SK-N-SH (cell line): ENCODE measurements at regions not wholly inside any gene's neighbourhood (a gene's known extent, or its start where the extent isn't known, plus 50 kb on each side); places are given as distances from the start of the nearest gene placed in this dataset.

Experiments
- CTCF ChIA-PET: fragments of 300-600, 350-600 bp; formaldehyde crosslinking; extraction: SDS; loops from one replicate; lab custom pipeline; 2021; lab: Yijun Ruan, JAX
- POLR2A ChIA-PET: fragments of 350-600 bp; sonication (Branson Sonifier 250); formaldehyde crosslinking; extraction: SDS; loops from one replicate; lab custom pipeline; 2020; ENCODE audit warnings: antibody characterized with exemption, inconsistent platforms; lab: Yijun Ruan, JAX
- DNase-seq: peaks from one replicate; pipeline ENCODE4 v3.0.0; 2012
- H2AFZ ChIP-seq: fragments of 200-600 bp; sonication (generic); 2 replicates; pipeline ENCODE4 v1.8.1; 2016; ENCODE audit warnings: antibody characterized with exemption, mild to moderate bottlenecking, low read depth
- H3F3A ChIP-seq: fragments of 200-600 bp; sonication (generic); replicated peaks from 2 replicates; pipeline ENCODE3; 2016; ENCODE audit warnings: antibody characterized with exemption, mild to moderate bottlenecking; ENCODE audit not compliant: insufficient read depth
- H3K27ac ChIP-seq, 2 experiments: fragments of 200-500 bp in 1 of 2; fragments of 200-600 bp in 1 of 2; sonication (Bioruptor generic) in 1 of 2; sonication (generic), shearing (Covaris generic) in 1 of 2; 2 replicates each; pipeline versions ENCODE4 v1.5.1 to v1.6.1; 2014 to 2016; ENCODE audit warnings: low read depth in 2 of 2, inconsistent platforms in 1 of 2, low read length in 1 of 2, mild to moderate bottlenecking in 1 of 2, mixed read lengths in 1 of 2
- H3K27me3 ChIP-seq: fragments of 200-600 bp; sonication (generic), shearing (Covaris generic); 2 replicates; pipeline ENCODE4 v1.6.1; 2016; ENCODE audit warnings: mixed run types; ENCODE audit not compliant: insufficient read depth
- H3K36me3 ChIP-seq, 2 experiments: fragments of 200-500 bp in 1 of 2; fragments of 200-600 bp in 1 of 2; sonication (Bioruptor generic) in 1 of 2; sonication (generic) in 1 of 2; replicated peaks in 1 of 2; 2 replicates each; pipeline versions ENCODE3 to v1.5.1; 2014 to 2016; ENCODE audit warnings: low read length in 1 of 2, mild to moderate bottlenecking in 1 of 2; ENCODE audit not compliant: insufficient read depth in 2 of 2, control insufficient read depth in 1 of 2
- H3K4me1 ChIP-seq, 2 experiments: fragments of 200-500 bp in 1 of 2; fragments of 200-600 bp in 1 of 2; sonication (Bioruptor generic) in 1 of 2; sonication (generic), shearing (Covaris generic) in 1 of 2; 2 replicates each; pipeline versions ENCODE4 v1.5.1 to v1.6.1; 2014 to 2016; ENCODE audit warnings: low read depth in 1 of 2, low read length in 1 of 2, mixed run types in 1 of 2; ENCODE audit not compliant: insufficient read depth in 2 of 2, control insufficient read depth in 1 of 2
- H3K4me2 ChIP-seq: fragments of 200-600 bp; sonication (generic), shearing (Covaris generic); 2 replicates; pipeline ENCODE4 v1.6.1; 2017; ENCODE audit warnings: mixed run types
- H3K4me3 ChIP-seq, 2 experiments: fragments of 200-500 bp in 1 of 2; fragments of 200-600 bp in 1 of 2; sonication (Bioruptor generic) in 1 of 2; sonication (generic), shearing (Covaris generic) in 1 of 2; 2 replicates each; pipeline versions ENCODE4 v1.5.1 to v1.8.1; 2014 to 2016; ENCODE audit warnings: low read depth in 2 of 2, inconsistent platforms in 1 of 2, low read length in 1 of 2, mild to moderate bottlenecking in 1 of 2, mixed read lengths in 1 of 2, moderate library complexity in 1 of 2
- H3K79me2 ChIP-seq: fragments of 200-600 bp; sonication (generic); 2 replicates; pipeline ENCODE4 v1.8.1; 2017; ENCODE audit warnings: mild to moderate bottlenecking; ENCODE audit not compliant: insufficient read depth
- H3K9ac ChIP-seq: fragments of 200-600 bp; sonication (generic); 2 replicates; pipeline ENCODE4 v1.6.1; 2017; ENCODE audit warnings: mixed run types
- H3K9me2 ChIP-seq: fragments of 200-600 bp; sonication (generic); 2 replicates; pipeline ENCODE4 v1.6.1; 2017; ENCODE audit warnings: mixed run types
- H3K9me3 ChIP-seq: fragments of 200-600 bp; sonication (generic); 2 replicates; pipeline ENCODE4 v1.6.1; 2017; ENCODE audit warnings: mixed run types, mild to moderate bottlenecking, moderate library complexity
- H4K20me1 ChIP-seq: fragments of 200-600 bp; sonication (generic); 2 replicates; pipeline ENCODE4 v1.6.1; 2017; ENCODE audit warnings: mild to moderate bottlenecking, mixed run types; ENCODE audit not compliant: insufficient read depth
- FOSL2 ChIP-seq: IDR thresholded peaks from 2 replicates; pipeline ENCODE4 v1.4.0; 2012; ENCODE audit warnings: low read depth, mild to moderate bottlenecking, moderate library complexity, borderline replicate concordance
- IRF3 ChIP-seq: fragments of 150-350 bp; IDR thresholded peaks from 2 replicates; pipeline ENCODE4 v1.6.1; 2016; ENCODE audit warnings: mild to moderate bottlenecking, low read depth, low read length
- JUND ChIP-seq: IDR thresholded peaks from 2 replicates; pipeline ENCODE4 v1.4.0; 2012
- NFIC ChIP-seq: IDR thresholded peaks from 2 replicates; pipeline ENCODE4 v1.4.0; 2012; ENCODE audit warnings: borderline replicate concordance
- PBX3 ChIP-seq: IDR thresholded peaks from 2 replicates; pipeline ENCODE4; 2012
- POLR2AphosphoS5 ChIP-seq: IDR thresholded peaks from 2 replicates; pipeline ENCODE4 v1.6.1; 2012; ENCODE audit warnings: low read depth, low read length
- USF2 ChIP-seq: fragments of 150-350 bp; IDR thresholded peaks from 2 replicates; pipeline ENCODE4 v1.6.1; 2017; ENCODE audit warnings: antibody characterized with exemption, low read length, low read depth, borderline replicate concordance
- WGBS: methylation state at CpG from one replicate; pipeline ENCODE4 v1.1.6; 2017; ENCODE audit warnings: low lambda C conversion rate; 5-methylcytosine and 5-hydroxymethylcytosine counted together

- ChIA-PET CTCF (interaction anchor here (1.4 kb wide), 1 partner anchor 10 kb away, joined by 3 read pairs; no protein-coding TSS in a partner anchor), POLR2A (no interaction called here)
- H3K36me3 ChIP-seq, result no peaks in the 10 kb centered on the region
- no peak overlapping the region for H3K4me2 ChIP-seq
- no peak overlapping the region for H2AFZ ChIP-seq
- no peak for DNase-seq
- H3F3A ChIP-seq, result no peaks in the 10 kb centered on the region
- no peak overlapping the region for H3K27ac ChIP-seq
- no peak overlapping the region for H3K9ac ChIP-seq
- TF ChIP-seq FOSL2 (no peak), POLR2AphosphoS5 (no peak), USF2 (no peak)
- H3K27me3 ChIP-seq, result no peaks in the 10 kb centered on the region; the same call in 1 of the 2 replicates
- no peaks in the 10 kb centered on the region for H3K4me1 ChIP-seq
- no peaks in the 10 kb centered on the region for H3K9me2 ChIP-seq
- no peaks in the 10 kb centered on the region for H3K9me3 ChIP-seq
- no peaks in the 10 kb centered on the region for H4K20me1 ChIP-seq
- WGBS, result 74% methylated on average over 14 of the region's 16 CpGs
- H3K4me3 ChIP-seq, result no peak overlapping the region
- H3K79me2 ChIP-seq, result no peaks in the 10 kb centered on the region
These were observed 73.3 kb upstream of the CNEP1R1 start for GRCh38 chr16:49951574-49952195.

- ChIA-PET CTCF (no interaction called here), POLR2A (no interaction called here)
- H3K4me3 ChIP-seq, result no peak overlapping the region
- H2AFZ ChIP-seq, result no peak overlapping the region
- no peaks in the 10 kb centered on the region for H4K20me1 ChIP-seq
- H3K9me2 ChIP-seq, result no peaks in the 10 kb centered on the region
- H3K27ac ChIP-seq, result no peak overlapping the region
- H3K79me2 ChIP-seq, result no peaks in the 10 kb centered on the region
- DNase-seq, result no peak
- H3K27me3 ChIP-seq, result no peaks in the 10 kb centered on the region; the same call in 1 of the 2 replicates
- WGBS, result 38% methylated on average over 4 of the region's 4 CpGs
- TF ChIP-seq PBX3 (peak; percentile 54), FOSL2 (peak; percentile 21; the same call in 1 of the 2 replicates), JUND (0 out of 2 replicates have a peak, but pooled peaks have one; percentile 13), IRF3 (no peak), NFIC (0 out of 2 replicates have a peak, but pooled peaks have one; percentile 12)
- no peaks in the 10 kb centered on the region for H3K36me3 ChIP-seq
- H3K4me2 ChIP-seq, result no peak overlapping the region
- no peaks in the 10 kb centered on the region for H3F3A ChIP-seq
- no peaks in the 10 kb centered on the region for H3K9me3 ChIP-seq
- H3K9ac ChIP-seq, result no peak overlapping the region
- no peaks in the 10 kb centered on the region for H3K4me1 ChIP-seq
These were observed 72.6 kb upstream of the CNEP1R1 start for GRCh38 chr16:49952386-49952785.
